Fibroblast of upper back skin (primary cell): ENCODE measurements at regions not wholly inside any gene's neighbourhood (a gene's known extent, or its start where the extent isn't known, plus 50 kb on each side); places are given as distances from the start of the nearest gene placed in this dataset.
"Not testable (repeated sequence)": the region's sequence is repeated elsewhere in the genome, so short reads cannot be mapped to it uniquely, and the experiment has no call there.

Experiments
- DNase-seq: peaks from one replicate; pipeline ENCODE4 v3.0.0-alpha.2; 2013

- no peak for DNase-seq
Measured at GRCh38 chr4:59748433-59748832, 1451.7 kb upstream of the ADGRL3 start.

- no peak for DNase-seq
Measured at GRCh38 chr4:59759082-59759825, 1440.9 kb upstream of the ADGRL3 start.

GRCh38 chr4:59762344-59762743 is 1437.8 kb upstream of the ADGRL3 start:
- DNase-seq = no peak

DNA sequence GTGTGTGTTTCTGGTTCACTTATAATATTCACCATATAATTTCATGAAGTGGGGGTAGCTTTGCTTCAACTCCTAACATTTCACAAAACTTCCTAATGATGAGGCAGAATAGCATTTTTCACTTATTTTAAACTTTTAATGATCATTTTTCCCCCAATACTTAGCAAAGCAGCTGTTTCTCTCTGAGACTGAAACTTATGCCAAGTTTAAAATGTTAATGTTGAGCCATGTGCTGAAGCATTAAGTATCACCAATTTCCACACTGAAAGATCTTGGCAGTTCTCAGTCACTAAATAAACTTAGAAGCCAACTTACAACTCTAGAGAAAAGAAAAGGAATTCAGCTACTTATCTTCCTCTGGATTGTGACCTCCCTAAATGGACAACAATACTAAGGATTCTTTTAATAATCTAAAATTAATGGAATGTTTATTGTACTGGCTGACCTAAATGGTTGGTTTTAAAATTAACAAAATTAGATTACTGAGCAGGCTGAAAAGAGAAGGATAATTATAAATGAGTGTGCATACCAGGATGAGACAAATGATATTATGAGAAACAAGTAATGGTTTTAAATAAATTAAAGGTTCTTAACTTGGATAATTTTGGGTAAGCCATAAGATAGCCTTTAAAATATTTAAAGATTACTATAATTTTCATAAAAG is 1429.4 kb upstream of the ADGRL3 start:
- DNase-seq = no peak

DNA sequence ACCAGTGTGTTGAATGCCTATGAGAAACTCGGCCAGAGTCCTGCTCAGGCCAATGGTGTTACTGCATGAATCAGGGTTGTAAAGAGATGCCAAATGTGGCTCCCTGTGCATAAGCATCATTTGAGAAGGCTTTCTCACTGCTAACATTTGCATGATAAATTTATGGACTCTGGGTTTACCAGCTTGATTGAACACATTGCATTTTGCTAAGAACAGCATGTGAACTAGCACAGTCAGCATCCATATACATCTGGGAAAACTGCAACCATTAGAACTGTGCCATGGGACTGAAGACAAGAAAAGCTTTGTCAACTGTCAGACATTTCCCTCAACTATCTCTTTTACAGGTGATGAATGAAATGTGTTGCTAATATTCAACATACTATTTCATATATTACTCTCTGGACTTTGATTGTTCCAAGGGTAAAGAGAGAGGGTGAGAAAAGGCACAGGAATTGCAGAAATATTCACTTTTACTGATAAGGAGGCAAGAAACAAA is 1427.4 kb upstream of the ADGRL3 start:
- DNase-seq = no peak

GRCh38 chr4:59780271-59780670 is 1419.9 kb upstream of the ADGRL3 start:
- DNase-seq = not testable (repeated sequence)

- no peak for DNase-seq
Measured at GRCh38 chr4:59805176-59805575, 1395.0 kb upstream of the ADGRL3 start.

GRCh38 chr4:59814402-59815010 is 1385.6 kb upstream of the ADGRL3 start:
- no peak for DNase-seq

GRCh38 chr4:59818656-59819055 is 1381.5 kb upstream of the ADGRL3 start:
- DNase-seq = no peak

DNA sequence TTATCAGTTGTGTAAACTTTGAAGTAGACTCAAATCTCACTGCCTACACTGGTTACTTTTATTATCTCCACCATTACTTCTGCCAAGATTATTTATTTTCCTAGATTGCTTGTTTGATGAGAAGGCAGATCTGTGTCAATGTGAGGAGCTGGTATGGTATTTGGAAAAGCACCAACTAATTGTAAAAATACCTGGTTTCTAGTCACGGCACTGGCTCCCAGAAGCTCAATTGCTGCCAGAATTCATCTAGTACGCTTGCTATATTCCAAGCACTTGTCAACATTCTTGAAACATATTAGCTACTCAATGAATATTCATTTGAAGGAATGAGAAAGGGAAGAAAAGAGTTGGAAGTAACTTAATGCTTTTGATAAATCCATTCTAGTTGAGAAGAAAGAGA is 1376.8 kb upstream of the ADGRL3 start:
- DNase-seq = no peak

DNA sequence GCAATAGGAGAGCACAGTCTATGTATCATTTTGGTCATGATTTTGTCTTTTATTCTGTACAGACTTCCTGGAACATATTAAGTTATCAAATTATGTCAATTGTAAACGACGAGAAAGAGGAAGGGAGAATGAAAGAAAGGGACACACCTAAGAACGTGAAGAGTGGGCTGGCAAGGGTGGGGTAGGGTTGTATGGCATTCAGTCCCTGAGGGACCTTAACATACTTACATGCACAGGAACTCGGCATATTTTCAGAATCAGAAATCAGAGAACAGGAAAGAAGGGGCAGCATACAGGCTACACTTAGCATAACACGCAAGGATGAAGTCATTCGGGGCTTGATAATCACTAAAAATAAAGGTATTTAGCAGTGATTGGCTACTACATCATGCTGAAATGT is 1375.0 kb upstream of the ADGRL3 start:
- DNase-seq = no peak

DNA sequence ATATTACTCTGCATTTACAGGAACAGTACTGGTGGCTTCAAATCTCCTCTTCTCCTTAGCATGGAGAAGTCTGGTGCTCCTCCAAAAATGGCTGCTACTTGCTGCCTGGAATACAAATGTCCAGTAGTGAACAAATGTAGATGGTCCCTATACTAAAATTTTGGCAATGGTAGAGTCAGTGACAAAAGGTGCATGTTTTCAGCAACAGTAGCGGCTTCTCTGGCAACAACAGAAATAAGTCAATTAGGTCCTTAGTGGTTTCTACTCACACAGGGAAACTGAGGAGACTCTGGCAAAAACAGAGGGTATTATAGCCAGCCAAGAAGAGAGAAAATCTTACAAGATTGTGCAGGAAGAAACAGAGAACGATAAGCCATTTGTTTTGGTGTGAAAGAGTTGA is 1368.4 kb upstream of the ADGRL3 start:
- DNase-seq = no peak

DNA sequence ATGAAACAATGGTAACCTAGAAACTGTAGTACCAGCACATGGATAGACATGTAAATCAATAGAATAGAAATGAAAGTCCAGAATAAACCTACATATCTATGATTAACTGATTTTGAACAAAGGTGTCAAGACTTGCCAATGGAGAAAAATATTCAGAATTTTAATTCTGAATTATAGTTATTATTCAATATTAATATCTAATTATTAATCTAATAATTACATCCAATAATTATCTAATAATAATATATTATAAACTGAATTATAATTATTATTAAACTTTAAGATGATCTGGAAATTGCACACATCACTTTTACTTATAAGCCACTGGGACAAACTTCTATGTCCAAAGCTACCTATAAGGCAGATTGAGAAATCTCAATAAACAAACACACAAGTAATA is 1365.2 kb upstream of the ADGRL3 start:
- no peak for DNase-seq

DNA sequence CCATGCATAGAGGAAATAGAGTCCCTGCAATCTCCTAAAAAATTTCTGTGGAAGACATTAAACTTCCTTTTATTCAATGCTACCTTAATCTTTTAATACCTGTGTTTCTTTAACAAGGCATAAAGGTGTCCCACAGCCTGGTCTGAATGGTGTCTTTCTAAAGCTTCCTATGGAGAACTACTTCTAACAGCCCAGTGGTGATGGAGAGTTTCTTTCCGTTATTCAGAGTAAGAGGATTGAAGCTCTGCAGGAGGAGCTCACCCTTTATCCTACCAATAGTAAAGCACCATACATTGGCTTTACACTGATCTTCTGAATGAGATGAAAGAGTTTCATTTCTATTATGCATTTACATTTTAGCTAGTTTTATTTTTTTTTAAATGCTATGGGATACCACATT is 1362.4 kb upstream of the ADGRL3 start:
- no peak for DNase-seq

DNA sequence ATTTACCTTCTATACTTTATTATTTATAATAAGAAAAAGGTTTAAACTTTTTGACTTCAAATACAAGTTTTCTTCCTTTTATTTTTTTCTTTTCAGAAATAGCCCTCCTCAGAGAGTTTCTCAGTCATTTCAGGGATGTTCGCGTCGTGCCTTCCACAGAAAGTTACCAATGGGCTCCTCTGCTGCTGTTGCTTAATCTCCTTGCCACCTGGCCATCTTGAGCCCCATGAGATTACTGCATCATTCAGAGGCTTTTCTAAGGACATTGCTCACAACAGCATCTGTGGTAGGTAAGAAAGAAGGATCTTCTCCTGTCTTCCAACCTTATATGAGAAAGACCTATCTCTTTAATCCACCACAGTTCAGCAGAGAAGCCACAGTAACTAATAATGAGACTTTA is 1361.9 kb upstream of the ADGRL3 start:
- DNase-seq = no peak

DNA sequence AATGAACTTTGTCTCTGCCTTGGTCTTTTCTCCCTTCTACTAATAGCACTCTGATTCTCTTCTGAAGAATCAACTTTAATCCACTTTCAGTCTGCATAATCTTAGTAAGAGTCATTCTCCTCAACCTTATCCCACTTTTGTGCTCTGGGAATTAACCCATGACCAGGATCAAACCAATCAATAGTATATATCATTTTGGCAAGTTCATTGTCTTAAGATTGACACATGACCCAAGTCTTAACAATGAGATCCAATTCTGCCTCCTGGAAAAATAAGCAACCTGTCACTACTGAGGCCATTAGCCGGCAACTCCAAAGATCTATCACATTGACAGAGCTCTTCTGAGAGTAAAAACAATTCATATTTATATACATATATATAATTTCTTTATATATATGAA is 1358.4 kb upstream of the ADGRL3 start:
- no peak for DNase-seq

GRCh38 chr4:59848457-59848856 is 1351.7 kb upstream of the ADGRL3 start:
- no peak for DNase-seq

DNA sequence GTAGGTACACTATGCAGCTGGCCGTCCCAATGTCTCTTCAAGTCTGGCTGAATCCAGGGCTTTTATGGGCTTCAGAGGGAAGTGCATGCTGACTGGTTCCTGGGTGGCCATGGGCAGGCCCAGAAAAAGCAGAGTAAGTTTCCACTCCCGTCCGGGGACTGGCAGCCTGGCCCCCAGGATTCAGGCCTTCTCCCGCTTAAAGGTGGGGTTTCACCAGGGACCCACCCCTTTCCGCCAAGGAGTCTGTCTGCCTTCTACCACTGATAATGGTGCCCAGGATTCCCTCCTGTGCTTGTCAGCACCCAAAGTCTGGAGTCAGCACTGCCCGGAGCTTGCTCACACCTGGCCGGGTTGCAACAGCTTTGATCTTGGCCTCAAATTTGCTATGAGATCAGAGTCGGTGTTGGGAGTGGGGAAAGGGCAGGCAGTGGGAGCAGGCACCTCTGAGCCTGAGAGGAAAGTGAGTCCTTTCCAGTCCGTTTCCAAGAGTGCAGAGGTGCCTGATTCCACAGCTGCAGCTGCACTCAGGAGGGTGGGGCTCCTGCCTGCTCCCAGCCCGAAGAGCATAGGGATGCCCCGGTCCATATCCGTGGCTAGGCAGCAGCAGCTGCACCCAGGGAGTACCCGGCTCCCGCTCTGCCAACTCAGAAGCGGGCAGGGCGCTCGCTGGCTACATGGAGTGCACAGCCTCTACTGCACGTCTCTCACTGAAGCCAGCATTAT is 1344.3 kb upstream of the ADGRL3 start:
- no peak for DNase-seq

DNA sequence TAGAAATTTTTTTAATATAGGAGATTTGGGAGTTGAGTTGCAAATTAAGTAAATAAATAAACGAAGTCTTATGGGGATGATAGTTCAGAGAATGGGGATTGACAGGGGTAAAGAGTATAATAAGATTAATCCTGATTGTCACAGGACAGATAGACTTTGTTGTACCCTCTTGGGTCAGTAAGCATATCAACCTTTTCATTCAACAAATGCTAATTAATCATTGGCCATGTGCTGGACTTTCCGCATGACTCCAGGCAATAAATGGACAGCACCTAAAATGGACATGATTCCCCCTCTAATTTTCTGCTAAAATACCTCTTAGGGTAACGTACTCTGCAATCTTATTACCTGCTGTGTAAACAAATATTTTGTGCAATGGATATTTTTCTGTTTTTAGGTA is 1331.1 kb upstream of the ADGRL3 start:
- DNase-seq = no peak

- DNase-seq = no peak
Measured at GRCh38 chr4:59869559-59869958, 1330.6 kb upstream of the ADGRL3 start.

- no peak for DNase-seq
Measured at GRCh38 chr4:59881632-59882031, 1318.5 kb upstream of the ADGRL3 start.

- no peak for DNase-seq
Measured at GRCh38 chr4:59904331-59904730, 1295.8 kb upstream of the ADGRL3 start.

GRCh38 chr4:59920416-59920815 is 1279.7 kb upstream of the ADGRL3 start:
- no peak for DNase-seq

DNA sequence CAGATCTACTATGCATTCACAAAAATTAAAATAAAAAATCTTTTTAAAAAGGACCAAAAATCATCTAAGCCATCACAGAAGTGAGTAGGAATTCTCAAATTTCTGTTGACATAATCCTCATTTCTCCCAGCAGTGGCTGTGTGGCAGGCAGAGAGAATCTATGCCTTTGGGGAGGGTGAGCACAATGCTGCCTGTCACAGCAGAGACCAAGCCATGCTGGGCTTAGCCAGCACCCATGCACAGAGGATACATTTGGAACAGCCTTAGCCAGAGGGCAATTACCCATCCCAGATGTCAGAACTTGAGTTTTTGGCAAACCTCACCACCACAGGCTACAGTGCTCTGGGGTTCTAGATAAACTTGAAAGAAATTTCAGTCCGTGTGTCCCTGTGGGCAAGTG is 1274.8 kb upstream of the ADGRL3 start:
- DNase-seq = no peak
